Glutamatergic neuron (in vitro differentiated cells): ENCODE measurements at regions not wholly inside any gene's neighbourhood (a gene's known extent, or its start where the extent isn't known, plus 50 kb on each side); places are given as distances from the start of the nearest gene placed in this dataset.
A peak's percentile ranks its signal among the peaks of the same experiment; 100 is the strongest.

Experiments used
- DNase-seq: peaks from one replicate; pipeline ENCODE4 v3.0.0; 2022
- H3K27ac Mint-ChIP-seq: one replicate; pipeline ENCODE4 v1.8.0; 2020; ENCODE audit warnings: mild to moderate bottlenecking, mixed read lengths, inconsistent platforms; ENCODE audit not compliant: unreplicated experiment
- H3K27me3 Mint-ChIP-seq: one replicate; pipeline ENCODE4 v1.8.0; 2020; ENCODE audit warnings: mild to moderate bottlenecking, moderate library complexity, mixed read lengths, inconsistent platforms; ENCODE audit not compliant: unreplicated experiment
- H3K36me3 Mint-ChIP-seq: one replicate; pipeline ENCODE4 v1.8.0; 2020; ENCODE audit warnings: mild to moderate bottlenecking, mixed read lengths, inconsistent platforms; ENCODE audit not compliant: unreplicated experiment
- H3K4me1 Mint-ChIP-seq: one replicate; pipeline ENCODE4 v1.8.0; 2020; ENCODE audit warnings: mild to moderate bottlenecking, low read depth, mixed read lengths, inconsistent platforms; ENCODE audit not compliant: unreplicated experiment
- H3K4me3 Mint-ChIP-seq: one replicate; pipeline ENCODE4 v1.8.0; 2020; ENCODE audit warnings: mild to moderate bottlenecking, mixed read lengths, inconsistent platforms; ENCODE audit not compliant: unreplicated experiment
- H3K9me3 Mint-ChIP-seq: one replicate; pipeline ENCODE4 v1.8.0; 2020; ENCODE audit warnings: mild to moderate bottlenecking, moderate library complexity, mixed read lengths, inconsistent platforms; ENCODE audit not compliant: unreplicated experiment
- TF ChIP-seq, protein P1 (sequence below): fragments of 200-600 bp; sonication (generic); IDR thresholded peaks from one replicate; pipeline ENCODE4 v1.5.0; 2021; ENCODE audit not compliant: partially characterized antibody, unreplicated experiment

GRCh38 chr1:177858332-177858821 lies 111.5 kb downstream of the SEC16B start:
- no peak for DNase-seq
- H3K4me1 Mint-ChIP-seq = peaks cover 16% of the 10 kb centered on the region
- peak overlapping the region; percentile 85 for H3K27ac Mint-ChIP-seq
- H3K36me3 Mint-ChIP-seq = no peaks in the 10 kb centered on the region
- H3K27me3 Mint-ChIP-seq = peaks cover 1% of the 10 kb centered on the region
- H3K4me3 Mint-ChIP-seq = no peak overlapping the region
- TF ChIP-seq, protein P1, sequence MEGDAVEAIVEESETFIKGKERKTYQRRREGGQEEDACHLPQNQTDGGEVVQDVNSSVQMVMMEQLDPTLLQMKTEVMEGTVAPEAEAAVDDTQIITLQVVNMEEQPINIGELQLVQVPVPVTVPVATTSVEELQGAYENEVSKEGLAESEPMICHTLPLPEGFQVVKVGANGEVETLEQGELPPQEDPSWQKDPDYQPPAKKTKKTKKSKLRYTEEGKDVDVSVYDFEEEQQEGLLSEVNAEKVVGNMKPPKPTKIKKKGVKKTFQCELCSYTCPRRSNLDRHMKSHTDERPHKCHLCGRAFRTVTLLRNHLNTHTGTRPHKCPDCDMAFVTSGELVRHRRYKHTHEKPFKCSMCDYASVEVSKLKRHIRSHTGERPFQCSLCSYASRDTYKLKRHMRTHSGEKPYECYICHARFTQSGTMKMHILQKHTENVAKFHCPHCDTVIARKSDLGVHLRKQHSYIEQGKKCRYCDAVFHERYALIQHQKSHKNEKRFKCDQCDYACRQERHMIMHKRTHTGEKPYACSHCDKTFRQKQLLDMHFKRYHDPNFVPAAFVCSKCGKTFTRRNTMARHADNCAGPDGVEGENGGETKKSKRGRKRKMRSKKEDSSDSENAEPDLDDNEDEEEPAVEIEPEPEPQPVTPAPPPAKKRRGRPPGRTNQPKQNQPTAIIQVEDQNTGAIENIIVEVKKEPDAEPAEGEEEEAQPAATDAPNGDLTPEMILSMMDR = no peak
- no peaks in the 10 kb centered on the region for H3K9me3 Mint-ChIP-seq

GRCh38 chr1:177857285-177857684 lies 112.6 kb downstream of the SEC16B start:
- Mint-ChIP-seq H3K4me3 (no peak overlapping the region), H3K27me3 (peaks cover 2% of the 10 kb centered on the region), H3K4me1 (peaks cover 16% of the 10 kb centered on the region), H3K36me3 (no peaks in the 10 kb centered on the region), H3K27ac (peak overlapping the region; percentile 85), H3K9me3 (no peaks in the 10 kb centered on the region)
- peak; percentile 34 for DNase-seq
- TF ChIP-seq, protein P1 = no peak

DNA sequence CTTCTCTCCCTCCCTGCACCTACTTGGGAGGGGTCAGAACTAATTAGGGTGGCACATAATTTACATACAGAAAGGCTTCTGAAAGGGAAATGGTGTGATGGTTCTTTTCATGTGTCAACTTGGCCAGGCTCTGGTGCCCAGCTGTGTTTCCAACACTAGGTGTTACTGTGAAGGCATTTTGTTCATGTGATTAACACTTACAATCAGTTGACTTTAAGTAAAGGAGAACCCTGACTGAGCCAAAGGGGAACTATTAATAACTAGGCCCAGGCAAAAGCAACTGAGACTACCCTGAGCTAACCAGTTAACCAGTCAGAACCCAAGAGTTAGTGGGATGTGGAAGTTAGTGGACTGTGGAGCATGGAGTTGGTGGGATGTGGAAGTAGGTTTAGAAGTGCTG lies 114.9 kb downstream of the SEC16B start:
- TF ChIP-seq, protein P1 = no peak
- H3K9me3 Mint-ChIP-seq = no peaks in the 10 kb centered on the region
- peaks cover 16% of the 10 kb centered on the region for H3K4me1 Mint-ChIP-seq
- H3K27me3 Mint-ChIP-seq = peaks cover 2% of the 10 kb centered on the region
- no peak overlapping the region for H3K27ac Mint-ChIP-seq
- no peak overlapping the region for H3K4me3 Mint-ChIP-seq
- DNase-seq = no peak
- no peaks in the 10 kb centered on the region for H3K36me3 Mint-ChIP-seq

DNA sequence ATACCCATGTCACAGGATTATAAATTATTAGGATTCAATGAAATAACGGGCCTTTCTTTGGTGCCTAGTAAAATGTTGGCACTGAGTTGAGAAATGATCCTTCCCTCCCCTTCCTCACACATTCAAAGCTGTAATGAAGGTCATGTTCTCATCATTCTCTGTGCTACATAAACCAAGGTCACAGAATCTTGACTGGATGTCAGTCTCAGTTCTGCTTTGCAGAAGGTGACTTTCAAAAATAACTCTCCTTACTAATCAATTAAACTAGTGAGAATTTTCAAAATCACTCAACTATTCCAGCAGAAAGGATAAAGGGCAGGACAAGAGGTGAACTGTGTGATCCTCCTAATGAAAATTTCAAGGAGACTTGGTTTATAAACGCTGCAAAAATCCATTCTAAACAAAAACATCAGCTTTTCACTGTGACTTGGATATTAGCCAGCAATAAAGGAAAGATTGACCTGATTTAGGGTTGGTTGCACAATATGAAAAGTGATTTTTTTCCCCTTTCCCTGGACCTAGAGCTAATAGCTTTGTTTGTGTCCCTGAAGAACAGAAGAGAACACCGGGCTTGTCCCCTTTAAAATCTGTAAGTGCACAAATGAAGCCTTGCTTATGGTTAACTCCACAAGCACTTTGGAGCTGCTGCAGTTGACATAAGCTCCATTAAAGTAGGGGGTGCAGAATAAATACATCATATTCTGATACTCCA lies 120.1 kb downstream of the SEC16B start:
- Mint-ChIP-seq H3K4me3 (no peak overlapping the region), H3K9me3 (peaks cover 1% of the 10 kb centered on the region), H3K36me3 (no peaks in the 10 kb centered on the region), H3K27me3 (peaks cover 2% of the 10 kb centered on the region), H3K27ac (no peak overlapping the region), H3K4me1 (no peaks in the 10 kb centered on the region)
- TF ChIP-seq, protein P1 = no peak
- no peak for DNase-seq

- TF ChIP-seq, protein P1 = no peak
- peaks cover 1% of the 10 kb centered on the region for H3K9me3 Mint-ChIP-seq
- no peak overlapping the region for H3K4me3 Mint-ChIP-seq
- H3K27ac Mint-ChIP-seq = no peak overlapping the region
- peaks cover 2% of the 10 kb centered on the region for H3K27me3 Mint-ChIP-seq
- no peaks in the 10 kb centered on the region for H3K4me1 Mint-ChIP-seq
- DNase-seq = no peak
- H3K36me3 Mint-ChIP-seq = no peaks in the 10 kb centered on the region
Measured at GRCh38 chr1:177849130-177849529, 120.7 kb downstream of the SEC16B start.
